Smooth muscle cell (in vitro differentiated cells): ENCODE measurements at regions not wholly inside any gene's neighbourhood (a gene's known extent, or its start where the extent isn't known, plus 50 kb on each side); places are given as distances from the start of the nearest gene placed in this dataset.

Experiments used
- DNase-seq: peaks from one replicate; lab custom pipeline; 2025; ENCODE audit not compliant: unreplicated experiment; lab: John Stamatoyannopoulos, UW
- H2AFZ ChIP-seq: fragments of 200-600 bp; sonication (generic); 2 replicates; pipeline ENCODE4 v1.6.0; 2016; ENCODE audit warnings: antibody characterized with exemption, low read depth, mild to moderate bottlenecking
- H3F3A ChIP-seq: fragments of 200-600 bp; sonication (generic); 2 replicates; pipeline ENCODE4 v1.6.0; 2017; ENCODE audit warnings: antibody characterized with exemption, low read depth
- H3K27ac ChIP-seq: fragments of 200-600 bp; sonication (generic); 2 replicates; pipeline ENCODE4 v1.5.1; 2016; ENCODE audit warnings: low read depth, mild to moderate bottlenecking
- H3K27me3 ChIP-seq: fragments of 200-600 bp; sonication (generic); 2 replicates; pipeline ENCODE4 v1.6.1; 2016; ENCODE audit warnings: low read depth, mild to moderate bottlenecking
- H3K36me3 ChIP-seq: fragments of 200-600 bp; sonication (generic); 2 replicates; pipeline ENCODE4 v1.5.1; 2016; ENCODE audit warnings: low read depth
- H3K4me1 ChIP-seq: fragments of 200-600 bp; sonication (generic); 2 replicates; pipeline ENCODE4 v1.5.1; 2016; ENCODE audit warnings: low read depth
- H3K4me2 ChIP-seq: fragments of 200-600 bp; sonication (generic); 2 replicates; pipeline ENCODE4 v1.6.0; 2016; ENCODE audit warnings: mild to moderate bottlenecking
- H3K4me3 ChIP-seq: fragments of 200-600 bp; sonication (generic); 2 replicates; pipeline ENCODE4 v1.5.1; 2016; ENCODE audit warnings: mild to moderate bottlenecking
- H3K79me2 ChIP-seq: fragments of 200-600 bp; sonication (generic); 2 replicates; pipeline ENCODE4 v1.6.0; 2016; ENCODE audit warnings: low read depth, mild to moderate bottlenecking
- H3K9ac ChIP-seq: fragments of 200-600 bp; sonication (generic); 2 replicates; pipeline ENCODE4 v1.6.0; 2016; ENCODE audit warnings: low read depth
- H3K9me3 ChIP-seq: fragments of 200-600 bp; sonication (generic); replicated peaks from 2 replicates; pipeline ENCODE4 v1.5.1; 2016; ENCODE audit warnings: low read depth
- H4K20me1 ChIP-seq: fragments of 200-600 bp; sonication (generic); 2 replicates; pipeline ENCODE4 v1.6.0; 2016; ENCODE audit warnings: low read depth
- CTCF ChIP-seq: fragments of 200-600 bp; sonication (generic); IDR thresholded peaks from 2 replicates; pipeline ENCODE4 v1.5.1; 2017; ENCODE audit warnings: borderline replicate concordance, mild to moderate bottlenecking, antibody characterized with exemption; ENCODE audit not compliant: insufficient read depth, poor library complexity, severe bottlenecking
- WGBS: methylation state at CpG from one replicate; pipeline ENCODE4 v1.1.7; 2016; ENCODE audit warnings: low lambda C conversion rate; 5-methylcytosine and 5-hydroxymethylcytosine counted together

GRCh38 chr5:166505067-166505466 lies 1786.4 kb upstream of the WWC1 start:
- 95% methylated on average over 2 of the region's 2 CpGs for WGBS
- no peaks in the 10 kb centered on the region for H3K36me3 ChIP-seq
- H3F3A ChIP-seq, result no peaks in the 10 kb centered on the region
- no peak for TF ChIP-seq CTCF
- no peaks in the 10 kb centered on the region for H3K79me2 ChIP-seq
- H3K4me1 ChIP-seq, result peaks cover 6% of the 10 kb centered on the region
- H3K27ac ChIP-seq, result no peak overlapping the region
- no peak overlapping the region for H3K4me3 ChIP-seq
- no peaks in the 10 kb centered on the region for H3K27me3 ChIP-seq
- no peak for DNase-seq
- H3K9ac ChIP-seq, result no peak overlapping the region
- no peak overlapping the region for H3K4me2 ChIP-seq
- no peaks in the 10 kb centered on the region for H3K9me3 ChIP-seq
- H2AFZ ChIP-seq, result no peak overlapping the region
- no peaks in the 10 kb centered on the region for H4K20me1 ChIP-seq

- H4K20me1 ChIP-seq, result no peaks in the 10 kb centered on the region
- no peaks in the 10 kb centered on the region for H3K36me3 ChIP-seq
- no peak for TF ChIP-seq CTCF
- H3F3A ChIP-seq, result no peaks in the 10 kb centered on the region
- DNase-seq, result no peak
- no peak overlapping the region for H3K9ac ChIP-seq
- no peak overlapping the region for H3K4me3 ChIP-seq
- no peak overlapping the region for H3K27ac ChIP-seq
- peaks cover 6% of the 10 kb centered on the region for H3K4me1 ChIP-seq
- no peak overlapping the region for H2AFZ ChIP-seq
- no peak overlapping the region for H3K4me2 ChIP-seq
- H3K79me2 ChIP-seq, result no peaks in the 10 kb centered on the region
- no peaks in the 10 kb centered on the region for H3K9me3 ChIP-seq
- no peaks in the 10 kb centered on the region for H3K27me3 ChIP-seq
Measured at GRCh38 chr5:166505544-166505943, 1785.9 kb upstream of the WWC1 start.

- Histone ChIP-seq H4K20me1 (no peaks in the 10 kb centered on the region), H3K79me2 (no peaks in the 10 kb centered on the region), H3K27ac (no peak overlapping the region), H3K9me3 (no peaks in the 10 kb centered on the region), H3K9ac (no peak overlapping the region), H2AFZ (no peak overlapping the region), H3K4me2 (no peak overlapping the region), H3K4me1 (peaks cover 6% of the 10 kb centered on the region), H3K36me3 (no peaks in the 10 kb centered on the region), H3K27me3 (no peaks in the 10 kb centered on the region), H3F3A (no peaks in the 10 kb centered on the region), H3K4me3 (no peak overlapping the region)
- no peak for TF ChIP-seq CTCF
- no peak for DNase-seq
- WGBS, result 77% methylated on average over 2 of the region's 2 CpGs
Measured at GRCh38 chr5:166507810-166508425, 1783.5 kb upstream of the WWC1 start.

- DNase-seq, result no peak
- Histone ChIP-seq H3K9me3 (no peaks in the 10 kb centered on the region), H3K4me1 (peaks cover 6% of the 10 kb centered on the region), H4K20me1 (no peaks in the 10 kb centered on the region), H3K9ac (no peak overlapping the region), H3K4me3 (no peak overlapping the region), H3K27me3 (no peaks in the 10 kb centered on the region), H2AFZ (no peak overlapping the region), H3F3A (no peaks in the 10 kb centered on the region), H3K27ac (no peak overlapping the region), H3K4me2 (no peak overlapping the region), H3K36me3 (no peaks in the 10 kb centered on the region), H3K79me2 (no peaks in the 10 kb centered on the region)
- TF ChIP-seq CTCF, result no peak
- WGBS, result 81% methylated on average over 3 of the region's 3 CpGs
Measured at GRCh38 chr5:166509085-166509484, 1782.4 kb upstream of the WWC1 start.
